K562 (cell line): ENCODE measurements at regions not wholly inside any gene's neighbourhood (a gene's known extent, or its start where the extent isn't known, plus 50 kb on each side); places are given as distances from the start of the nearest gene placed in this dataset.

Experiments
- ATAC-seq: fragments of 200-7000 bp; cut with Tn5 transposase; 3 replicates; pipeline ENCODE4 v1.9.1; 2020; ENCODE audit warnings: moderate library complexity
- BruUV-seq: library from RNA; stranded (reverse); fragments of 400-500 nt; replicated peaks from 2 replicates; lab custom pipeline; 2021; lab: Mats Ljungman, UMichigan
- CTCF ChIA-PET: fragments of 300-600 bp; formaldehyde crosslinking; extraction: SDS; loops from one replicate; lab custom pipeline; 2021; ENCODE audit warnings: low intra/inter-chr PET ratio; lab: Yijun Ruan, JAX
- POLR2A ChIA-PET: fragments of 300-600, 350-650 bp; sonication (Branson Sonifier 250); formaldehyde crosslinking; extraction: SDS; loops from one replicate; lab custom pipeline; 2021; ENCODE audit warnings: antibody characterized with exemption, inconsistent platforms; lab: Yijun Ruan, JAX
- DNase-seq, 4 experiments: peaks; one replicate each; pipeline versions ENCODE4 v3.0.0 to v3.0.0-alpha.2; 2011 to 2018; ENCODE audit warnings: low spot score in 3 of 4, mixed read lengths in 3 of 4; ENCODE audit errors: extremely low read depth in 1 of 4
- FAIRE-seq: peaks from 2 replicates; lab custom pipeline; 2011; peaks lifted over from hg19 to GRCh38; lab: Jason Lieb, UNC
- H2AFZ ChIP-seq: 2 replicates; pipeline ENCODE4 v1.6.0; 2011; ENCODE audit warnings: low read depth, low read length, control low read depth, inconsistent platforms
- H3K27ac ChIP-seq: fragments of 200-600 bp; 3 replicates; pipeline ENCODE4 v1.8.0; 2011; ENCODE audit warnings: low read depth, mild to moderate bottlenecking, control low read depth, inconsistent platforms, low read length, moderate library complexity, mixed read lengths; ENCODE audit errors: extremely low read depth
- H3K27me3 ChIP-seq, 2 experiments: fragments of 300-600 bp in 1 of 2; 2 replicates in 1 of 2; 3 replicates in 1 of 2; pipeline versions ENCODE4 v1.6.0 to v1.8.0; 2011; ENCODE audit warnings: inconsistent platforms in 2 of 2, low read length in 2 of 2, mild to moderate bottlenecking in 1 of 2, mixed read lengths in 1 of 2, moderate library complexity in 1 of 2; ENCODE audit not compliant: control insufficient read depth in 2 of 2, insufficient read depth in 2 of 2
- H3K36me3 ChIP-seq: fragments of 300-600 bp; 3 replicates; pipeline ENCODE4 v1.8.0; 2011; ENCODE audit warnings: mild to moderate bottlenecking, low read length, inconsistent platforms; ENCODE audit not compliant: control insufficient read depth, insufficient read depth
- H3K4me1 ChIP-seq, 2 experiments: fragments of 200-600 bp in 1 of 2; replicated peaks in 1 of 2; 2 replicates in 1 of 2; 3 replicates in 1 of 2; pipeline versions ENCODE4 v1.5.1 to v1.8.0; 2011; ENCODE audit warnings: inconsistent platforms in 2 of 2, low read length in 2 of 2, mild to moderate bottlenecking in 1 of 2, mixed read lengths in 1 of 2, moderate library complexity in 1 of 2; ENCODE audit not compliant: control insufficient read depth in 2 of 2, insufficient read depth in 2 of 2
- H3K4me2 ChIP-seq: 2 replicates; pipeline ENCODE4 v1.6.1; 2011; ENCODE audit warnings: low read length, control low read depth, inconsistent platforms, mixed read lengths; ENCODE audit not compliant: insufficient read depth
- H3K4me3 ChIP-seq: fragments of 200-600 bp; sonication (generic), shearing (Covaris generic); 2 replicates; pipeline ENCODE4 v1.5.1; 2016; ENCODE audit warnings: control low read depth, inconsistent platforms
- H3K79me2 ChIP-seq: fragments of 200-600 bp; 3 replicates; pipeline ENCODE4 v1.8.0; 2011; ENCODE audit warnings: low read length, inconsistent platforms; ENCODE audit not compliant: control insufficient read depth, insufficient read depth
- H3K9ac ChIP-seq, 2 experiments: 2 replicates each; pipeline versions ENCODE4 v1.6.0 to v1.6.1; 2011; ENCODE audit warnings: low read depth in 2 of 2, low read length in 2 of 2, control low read depth in 1 of 2, inconsistent platforms in 1 of 2, mild to moderate bottlenecking in 1 of 2, mixed read lengths in 1 of 2; ENCODE audit not compliant: insufficient read depth in 1 of 2
- H3K9me1 ChIP-seq: one replicate; pipeline ENCODE4 v1.6.0; 2011; ENCODE audit warnings: inconsistent platforms, mild to moderate bottlenecking, low read length, moderate library complexity; ENCODE audit not compliant: control insufficient read depth, insufficient read depth
- H3K9me3 ChIP-seq: replicated peaks from 2 replicates; pipeline ENCODE4 v1.5.1; 2011; ENCODE audit warnings: low read depth, low read length, inconsistent platforms; ENCODE audit not compliant: control insufficient read depth, insufficient read depth
- H4K20me1 ChIP-seq: replicated peaks from 2 replicates; pipeline ENCODE4 v1.6.1; 2011; ENCODE audit warnings: low read length, inconsistent platforms, mixed read lengths; ENCODE audit not compliant: control insufficient read depth, insufficient read depth
- HMG20B ChIP-seq: fragments of 250-450 bp; sonication (Bioruptor Pico); IDR thresholded peaks from 2 replicates; pipeline ENCODE4 v1.5.0; 2021; ENCODE audit warnings: mild to moderate bottlenecking
- HNRNPK ChIP-seq: fragments of 200-400 bp; formaldehyde crosslinking; IDR thresholded peaks from one replicate; pipeline ENCODE4 v1.6.1; 2018; ENCODE audit warnings: mild to moderate bottlenecking, low read depth, low read length; ENCODE audit not compliant: poor library complexity, severe bottlenecking
- HOXB6 ChIP-seq: fragments of 250-450 bp; sonication (Bioruptor Pico); IDR thresholded peaks from 2 replicates; pipeline ENCODE4 v1.5.1; 2022; ENCODE audit warnings: mild to moderate bottlenecking, borderline replicate concordance
- MCM3 ChIP-seq: fragments of 450-650 bp; IDR thresholded peaks from 2 replicates; pipeline ENCODE4 v1.6.1; 2016
- NONO ChIP-seq, 2 experiments: fragments of 200-400 bp in 1 of 2; fragments of 450-650 bp in 1 of 2; formaldehyde crosslinking in 1 of 2; IDR thresholded peaks; 2 replicates each; pipeline ENCODE4 v1.6.1; 2017; ENCODE audit warnings: low read depth in 2 of 2, mild to moderate bottlenecking in 2 of 2, moderate library complexity in 2 of 2, low read length in 1 of 2
- RBBP5 ChIP-seq: fragments of 200-600 bp; sonication (generic); IDR thresholded peaks from 2 replicates; pipeline ENCODE4 v1.6.1; 2012; ENCODE audit warnings: borderline replicate concordance, mild to moderate bottlenecking, low read length, control low read depth, inconsistent platforms; ENCODE audit not compliant: insufficient read depth, poor library complexity, severe bottlenecking
- SRSF1 ChIP-seq: fragments of 200-400 bp; formaldehyde crosslinking; IDR thresholded peaks from 2 replicates; pipeline ENCODE4 v1.6.1; 2017; ENCODE audit warnings: mild to moderate bottlenecking, low read depth, low read length, moderate library complexity
- ZC3H4 ChIP-seq: sonication (generic); formaldehyde crosslinking; IDR thresholded peaks from 2 replicates; pipeline ENCODE4 v1.9.0; 2021; ENCODE audit warnings: missing genetic modification reagents, borderline replicate concordance
- ZNF699 ChIP-seq: fragments of 250-450 bp; sonication (Bioruptor Pico); IDR thresholded peaks from 2 replicates; pipeline ENCODE4 v1.8.0; 2021; ENCODE audit warnings: mild to moderate bottlenecking, moderate library complexity; ENCODE audit not compliant: insufficient replicate concordance
- WGBS: fragments of 100-300 bp; shearing (Covaris generic); methylation state at CpG from one replicate; pipeline ENCODE4 v1.1.6; 2016; ENCODE audit warnings: low coverage, mixed read lengths; ENCODE audit not compliant: insufficient coverage; ENCODE audit errors: missing lambda C conversion rate; 5-methylcytosine and 5-hydroxymethylcytosine counted together
- in situ Hi-C: fragments of 300-500 bp; cut with MboI; formaldehyde crosslinking; loops from 4 replicates; pipeline ENCODE4 v1.15.0; 2018; ENCODE audit warnings: inconsistent platforms, mixed read lengths
- intact Hi-C: fragments of 100-400 bp; cut with micrococcal nuclease; formaldehyde crosslinking; loops from 2 replicates; pipeline ENCODE4 v1.14.2; 2022

GRCh38 chr17:79282294-79282693, 207.7 kb downstream of the ENGASE start (continued):
- TF ChIP-seq HNRNPK (no peak), HMG20B (CRISPR knock-in tag) (no peak), NONO (IDR thresholded peaks at IDR 0.05; ENCODE audit: low read depth in 2 of 2, low read length in 1 of 2) (no peak)

DNA sequence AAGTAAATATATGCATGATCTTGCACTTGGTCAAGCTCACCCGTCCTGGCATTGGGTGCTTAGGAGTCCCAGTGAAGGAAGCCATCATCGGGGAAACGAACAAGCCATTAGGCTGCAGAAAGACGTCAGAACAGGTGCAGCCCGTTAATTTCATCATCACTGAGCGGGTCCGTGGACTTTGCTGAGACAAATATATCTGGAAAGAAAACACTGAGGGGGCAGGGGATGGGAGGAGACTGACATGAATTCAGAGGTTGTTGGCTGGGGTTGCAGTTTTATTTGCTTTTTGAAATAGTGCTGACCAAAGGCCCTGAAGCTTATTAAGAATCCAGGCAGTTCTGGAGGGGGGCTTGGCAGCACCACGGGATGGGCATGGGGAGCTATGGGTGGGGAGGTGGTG, 207.2 kb downstream of the ENGASE start:
- H3K27me3 ChIP-seq, result peaks cover 4 to 39% of the 10 kb centered on the region in 2 experiments; a peak in 3 of 5 replicates
- in situ Hi-C loops (no loop called here), intact Hi-C loops (no loop called here)
- no peaks in the 10 kb centered on the region for H3K9me1 ChIP-seq
- no peaks in the 10 kb centered on the region; a peak in 1 of 5 replicates for H3K4me1 ChIP-seq
- ChIA-PET CTCF (no interaction called here), POLR2A (interaction anchor here (1.5 kb wide), 1 partner anchor 9 kb away, joined by 4 read pairs; no protein-coding TSS in a partner anchor)
- no peak overlapping the region for H3K9ac ChIP-seq
- DNase-seq (no peak), ATAC-seq (no peak), FAIRE-seq (no peak)
- peaks cover 13% of the 10 kb centered on the region for H4K20me1 ChIP-seq
- H3K36me3 ChIP-seq, result no peaks in the 10 kb centered on the region
- no peaks in the 10 kb centered on the region for H3K9me3 ChIP-seq
- no peak overlapping the region for H3K27ac ChIP-seq
- BruUV-seq, result no TSS peak
- WGBS, result under 1% methylated on average over 8 of the region's 8 CpGs
- H2AFZ ChIP-seq, result no peak overlapping the region
- TF ChIP-seq HOXB6 (CRISPR knock-in tag), result no peak
- no peak for TF ChIP-seq ZNF699 (CRISPR knock-in tag)
- no peak for TF ChIP-seq SRSF1
- TF ChIP-seq MCM3, result no peak
- no peak for TF ChIP-seq ZC3H4 (CRISPR knock-in tag)
- no peak for TF ChIP-seq RBBP5
- no peaks in the 10 kb centered on the region for H3K79me2 ChIP-seq
- H3K4me3 ChIP-seq, result no peak overlapping the region
- no peak overlapping the region for H3K4me2 ChIP-seq
